SH-SY5Y (cell line): ENCODE measurements at regions not wholly inside any gene's neighbourhood (a gene's known extent, or its start where the extent isn't known, plus 50 kb on each side); places are given as distances from the start of the nearest gene placed in this dataset.

Source experiments
- GATA2 ChIP-seq: IDR thresholded peaks from 2 replicates; pipeline ENCODE4 v1.6.1; 2011; ENCODE audit warnings: mild to moderate bottlenecking, low read depth, low read length
- GATA3 ChIP-seq: IDR thresholded peaks from 2 replicates; pipeline ENCODE4 v1.6.1; 2011; ENCODE audit warnings: low read depth, mild to moderate bottlenecking, low read length, moderate library complexity

DNA sequence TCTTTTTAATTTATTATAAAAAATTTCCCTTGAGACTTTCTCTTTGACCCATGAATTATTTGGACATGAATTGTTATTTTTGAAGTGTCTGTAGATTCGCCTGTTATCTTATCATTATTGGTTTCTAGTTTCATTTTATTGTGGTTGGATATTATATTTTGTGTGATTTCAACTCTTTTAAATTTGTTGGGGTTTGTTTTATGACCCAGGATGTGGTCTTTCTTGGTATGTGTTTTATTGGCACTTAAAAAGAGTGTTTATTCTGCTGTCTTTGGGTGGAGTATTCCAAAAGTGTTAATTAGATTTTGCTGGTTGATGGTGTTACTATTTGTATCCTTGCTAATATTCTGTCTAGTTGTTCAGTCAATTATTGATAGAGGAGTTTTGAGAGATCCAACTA is 50.5 kb upstream of the GPR141 start:
- no peak for TF ChIP-seq GATA2
- no peak for TF ChIP-seq GATA3
